Nephron progenitor cell (in vitro differentiated cells): ENCODE measurements at regions not wholly inside any gene's neighbourhood (a gene's known extent, or its start where the extent isn't known, plus 50 kb on each side); places are given as distances from the start of the nearest gene placed in this dataset.

Experiments used
- DNase-seq: peaks from one replicate; pipeline ENCODE4 v3.0.0; 2021
- H3K27ac Mint-ChIP-seq: 2 replicates; pipeline ENCODE4 v1.8.0; 2021; ENCODE audit warnings: mild to moderate bottlenecking, moderate library complexity, mixed read lengths
- H3K27me3 Mint-ChIP-seq: 2 replicates; pipeline ENCODE4 v1.8.0; 2021; ENCODE audit warnings: mild to moderate bottlenecking, low read depth, mixed read lengths; ENCODE audit not compliant: poor library complexity
- H3K36me3 Mint-ChIP-seq: 2 replicates; pipeline ENCODE4 v1.8.0; 2021; ENCODE audit warnings: low read depth, mixed read lengths
- H3K4me1 Mint-ChIP-seq: 2 replicates; pipeline ENCODE4 v1.8.0; 2021; ENCODE audit warnings: mixed read lengths
- H3K4me3 Mint-ChIP-seq: 2 replicates; pipeline ENCODE4 v1.8.0; 2021; ENCODE audit warnings: mild to moderate bottlenecking, moderate library complexity, mixed read lengths
- H3K9me3 Mint-ChIP-seq: 2 replicates; pipeline ENCODE4 v1.8.0; 2021; ENCODE audit warnings: mild to moderate bottlenecking, moderate library complexity, mixed read lengths
- CTCF ChIP-seq: fragments of 200-600 bp; sonication (generic); IDR thresholded peaks from 2 replicates; pipeline ENCODE4 v1.5.0; 2021; ENCODE audit warnings: antibody characterized with exemption

- H3K27me3 Mint-ChIP-seq = peaks cover 4% of the 10 kb centered on the region
- H3K4me3 Mint-ChIP-seq = no peak overlapping the region
- no peaks in the 10 kb centered on the region for H3K9me3 Mint-ChIP-seq
- no peak for DNase-seq
- H3K36me3 Mint-ChIP-seq = no peaks in the 10 kb centered on the region
- TF ChIP-seq CTCF = no peak
- peaks cover 10% of the 10 kb centered on the region for H3K4me1 Mint-ChIP-seq
- no peak overlapping the region for H3K27ac Mint-ChIP-seq
These were observed 548.5 kb downstream of the SLC4A3 start for GRCh38 chr2:220175967-220176366.

GRCh38 chr2:220178991-220179695 lies 551.7 kb downstream of the SLC4A3 start:
- no peak overlapping the region for H3K27ac Mint-ChIP-seq
- no peak overlapping the region for H3K4me3 Mint-ChIP-seq
- H3K9me3 Mint-ChIP-seq = no peaks in the 10 kb centered on the region
- no peak for TF ChIP-seq CTCF
- no peaks in the 10 kb centered on the region for H3K27me3 Mint-ChIP-seq
- H3K36me3 Mint-ChIP-seq = no peaks in the 10 kb centered on the region
- no peak for DNase-seq
- H3K4me1 Mint-ChIP-seq = no peaks in the 10 kb centered on the region

GRCh38 chr2:220181165-220181564 lies 553.7 kb downstream of the SLC4A3 start:
- Mint-ChIP-seq H3K9me3 (no peaks in the 10 kb centered on the region), H3K27ac (no peak overlapping the region), H3K27me3 (no peaks in the 10 kb centered on the region), H3K36me3 (no peaks in the 10 kb centered on the region), H3K4me1 (no peaks in the 10 kb centered on the region), H3K4me3 (no peak overlapping the region)
- no peak for TF ChIP-seq CTCF
- no peak for DNase-seq

GRCh38 chr2:220182790-220183189 lies 555.4 kb downstream of the SLC4A3 start:
- no peaks in the 10 kb centered on the region for H3K27me3 Mint-ChIP-seq
- DNase-seq = no peak
- no peak overlapping the region for H3K4me3 Mint-ChIP-seq
- TF ChIP-seq CTCF = no peak
- H3K27ac Mint-ChIP-seq = no peak overlapping the region
- no peaks in the 10 kb centered on the region for H3K9me3 Mint-ChIP-seq
- no peaks in the 10 kb centered on the region for H3K36me3 Mint-ChIP-seq
- no peaks in the 10 kb centered on the region for H3K4me1 Mint-ChIP-seq

GRCh38 chr2:220185766-220186305 lies 558.4 kb downstream of the SLC4A3 start:
- no peak overlapping the region for H3K4me3 Mint-ChIP-seq
- H3K27ac Mint-ChIP-seq = no peak overlapping the region
- H3K9me3 Mint-ChIP-seq = peaks cover 5% of the 10 kb centered on the region
- no peaks in the 10 kb centered on the region for H3K27me3 Mint-ChIP-seq
- peaks cover 6% of the 10 kb centered on the region for H3K4me1 Mint-ChIP-seq
- no peak for TF ChIP-seq CTCF
- no peak for DNase-seq
- no peaks in the 10 kb centered on the region for H3K36me3 Mint-ChIP-seq

- H3K27me3 Mint-ChIP-seq = no peaks in the 10 kb centered on the region
- TF ChIP-seq CTCF = no peak
- H3K4me3 Mint-ChIP-seq = no peak overlapping the region
- DNase-seq = no peak
- H3K9me3 Mint-ChIP-seq = peaks cover 11% of the 10 kb centered on the region
- peaks cover 6% of the 10 kb centered on the region for H3K4me1 Mint-ChIP-seq
- H3K36me3 Mint-ChIP-seq = peaks cover 3% of the 10 kb centered on the region
- H3K27ac Mint-ChIP-seq = peak overlapping the region; percentile 27
These were observed 560.6 kb downstream of the SLC4A3 start for GRCh38 chr2:220188031-220188430.
